ENCODE measurements at regions not wholly inside any gene's neighbourhood (a gene's known extent, or its start where the extent isn't known, plus 50 kb on each side); places are given as distances from the start of the nearest gene placed in this dataset.

- H2BK15ac ChIP-seq (ENCODE audit: low read length) = no peak overlapping the region
- H3K18ac ChIP-seq (ENCODE audit: extremely low read depth, low read length) = no peak overlapping the region
- H3K56ac ChIP-seq (replicated peaks; ENCODE audit: insufficient read length, low read depth, low read length) = no peak overlapping the region
- H3K9me3 ChIP-seq (ENCODE audit: insufficient read depth in 2 of 2, low read depth in 1 of 2, low read length in 1 of 2) = no peaks in the 10 kb centered on the region
- no peaks in the 10 kb centered on the region for H3K27me3 ChIP-seq (replicated peaks in 1 of 4; ENCODE audit: control insufficient read depth in 3 of 4, extremely low read depth in 1 of 4, insufficient read depth in 3 of 4, low read length in 3 of 4)
- no peak overlapping the region for H3K4ac ChIP-seq (replicated peaks; ENCODE audit: insufficient read length, low read depth, low read length)
- CTCF ChIA-PET (ENCODE audit: partially characterized antibody) = interaction anchor here (0.6 to 2.5 kb wide), 4 partner anchors 15 to 33 kb away, joined by 3 to 12 read pairs (median 4); no protein-coding TSS in a partner anchor
- no peak overlapping the region for H3K14ac ChIP-seq (ENCODE audit: insufficient read length)
- no peaks in the 10 kb centered on the region for H4K20me1 ChIP-seq (replicated peaks in 1 of 2; ENCODE audit: control insufficient read depth in 1 of 2, insufficient read depth in 2 of 2, low read length in 2 of 2)
- H3K9ac ChIP-seq (replicated peaks in 1 of 4; ENCODE audit: extremely low read depth in 1 of 4, low read depth in 3 of 4, low read length in 3 of 4) = no peak overlapping the region
- no peak overlapping the region for H3K23ac ChIP-seq (ENCODE audit: insufficient read length)
- no peak overlapping the region for H3K27ac ChIP-seq (ENCODE audit: low read depth, low read length)
- no peak overlapping the region for H2AK5ac ChIP-seq (ENCODE audit: low read depth, low read length)
- 85% methylated on average over 8 of the region's 8 CpGs; no CpG with 5 or more reads in 1 of the 2 experiments for whole genome bisulfite sequencing, 2 experiments (ENCODE audit: extremely low coverage in 1 of 2, insufficient coverage in 1 of 2, insufficient read length in 1 of 2, insufficient replicate concordance in 2 of 2, low coverage in 1 of 2, low lambda C conversion rate in 2 of 2, missing lambda C conversion rate in 1 of 2)
- H4K5ac ChIP-seq (ENCODE audit: insufficient read length, low read depth, low read length) = no peak overlapping the region
- POLR2A ChIA-PET (ENCODE audit: partially characterized antibody) = no interaction called here
- no peak overlapping the region for H2BK12ac ChIP-seq (ENCODE audit: low read depth, low read length)
- no peaks in the 10 kb centered on the region for H3K79me2 ChIP-seq (ENCODE audit: control insufficient read depth in 1 of 2, insufficient read depth in 2 of 2, low read length in 2 of 2)
- DNase-seq (ENCODE audit: low read depth in 1 of 2, low spot score in 2 of 2) (no peak), FAIRE-seq (no peak)
- no peaks in the 10 kb centered on the region for H3K79me1 ChIP-seq (ENCODE audit: low read depth, low read length)
- H3K4me2 ChIP-seq (ENCODE audit: insufficient read depth in 1 of 2, low read depth in 2 of 2, low read length in 2 of 2) = no peak overlapping the region
- H2BK120ac ChIP-seq (replicated peaks; ENCODE audit: low read depth, low read length) = no peak overlapping the region
- H3K36me3 ChIP-seq (ENCODE audit: control insufficient read depth in 2 of 4, insufficient read depth in 4 of 4, low read length in 3 of 4) = no peaks in the 10 kb centered on the region
- H3K23me2 ChIP-seq (ENCODE audit: low read depth, low read length) = no peaks in the 10 kb centered on the region
- H3K4me3 ChIP-seq (ENCODE audit: extremely low read depth in 1 of 4, insufficient read depth in 2 of 4, low read depth in 3 of 4, low read length in 4 of 4) = no peak overlapping the region
- no peak overlapping the region for H2BK20ac ChIP-seq (ENCODE audit: low read length)
- no peak overlapping the region for H2BK5ac ChIP-seq (ENCODE audit: low read depth, low read length)
- H3K4me1 ChIP-seq (replicated peaks in 1 of 4; ENCODE audit: control insufficient read depth in 3 of 4, insufficient read depth in 4 of 4, low read length in 3 of 4) = peaks cover 0 to 3% (median 0%) of the 10 kb centered on the region in 4 experiments; a peak in 1 of 7 replicates
- H2AFZ ChIP-seq (ENCODE audit: low read length) = no peak overlapping the region
- no peak overlapping the region for H4K91ac ChIP-seq (replicated peaks; ENCODE audit: insufficient read length, low read length)
- H4K8ac ChIP-seq (ENCODE audit: extremely low read depth, insufficient read depth, low read length) = no peak overlapping the region
- no peak for TF ChIP-seq FOSL1 (IDR thresholded peaks at IDR 0.05; ENCODE audit: insufficient read depth, low read depth, low read length)
- no peak for TF ChIP-seq MAX (IDR thresholded peaks at IDR 0.05)
- no peak for TF ChIP-seq CTBP2 (IDR thresholded peaks at IDR 0.05; ENCODE audit: borderline replicate concordance, insufficient read depth, insufficient read length, low read length)
- no peak for TF ChIP-seq KDM5A (IDR thresholded peaks at IDR 0.05; ENCODE audit: low read length)
- TF ChIP-seq PHF8 (conservative IDR thresholded peaks at IDR 0.05; ENCODE audit: low read depth, low read length) = no peak
- TF ChIP-seq POLR2A (IDR thresholded peaks at IDR 0.05; ENCODE audit: control extremely low read depth in 1 of 2, low read depth in 2 of 2, low read length in 2 of 2) = no peak
- TF ChIP-seq SP2 (IDR thresholded peaks at IDR 0.05; ENCODE audit: low read length) = no peak
- TF ChIP-seq TAF7 (optimal IDR thresholded peaks at IDR 0.05; ENCODE audit: borderline replicate concordance, low read depth, low read length) = no peak
- TF ChIP-seq ZNF274 (IDR thresholded peaks at IDR 0.05; ENCODE audit: borderline replicate concordance, extremely low read depth, low read length) = no peak
Observed at GRCh38 chr2:15715596-15715995, 123.9 kb downstream of the DDX1 start.
